ENCODE measurements at regions not wholly inside any gene's neighbourhood (a gene's known extent, or its start where the extent isn't known, plus 50 kb on each side); places are given as distances from the start of the nearest gene placed in this dataset.

- no peaks in the 10 kb centered on the region for H3K27me3 ChIP-seq (ENCODE audit: control insufficient read depth in 2 of 2, insufficient read depth in 2 of 2, low read length in 2 of 2)
- H3K4me3 ChIP-seq = no peak overlapping the region
- H3K4me1 ChIP-seq (replicated peaks in 1 of 2; ENCODE audit: control insufficient read depth in 2 of 2, insufficient read depth in 2 of 2, low read length in 2 of 2) = no peaks in the 10 kb centered on the region
- WGBS (ENCODE audit: insufficient coverage, low coverage, missing lambda C conversion rate) = 0% methylated on average over 3 of the region's 3 CpGs
- no peaks in the 10 kb centered on the region for H3K36me3 ChIP-seq (ENCODE audit: control insufficient read depth, insufficient read depth, low read length)
- H3K9me1 ChIP-seq (ENCODE audit: control insufficient read depth, insufficient read depth, low read length) = no peaks in the 10 kb centered on the region
- no peaks in the 10 kb centered on the region for H3K9me3 ChIP-seq (replicated peaks; ENCODE audit: control insufficient read depth, insufficient read depth, low read depth, low read length)
- no peaks in the 10 kb centered on the region for H3K79me2 ChIP-seq (ENCODE audit: control insufficient read depth, insufficient read depth, low read length)
- in situ Hi-C loops (cut with MboI) = no loop called here
- ChIA-PET CTCF (ENCODE audit: low intra/inter-chr PET ratio) (no interaction called here), POLR2A (no interaction called here)
- H2AFZ ChIP-seq (ENCODE audit: low read depth, low read length) = no peak overlapping the region
- H4K20me1 ChIP-seq (replicated peaks; ENCODE audit: control insufficient read depth, insufficient read depth, low read length) = no peaks in the 10 kb centered on the region
- H3K27ac ChIP-seq (ENCODE audit: extremely low read depth, low read depth, low read length) = no peak overlapping the region
- intact Hi-C loops (cut with micrococcal nuclease) = no loop called here
- no peak for DNase-seq (ENCODE audit: extremely low read depth in 1 of 4, low spot score in 3 of 4)
- TF ChIP-seq GATAD2A (IDR thresholded peaks at IDR 0.05) = no peak
- TF ChIP-seq HLTF (IDR thresholded peaks at IDR 0.05) = no peak
- no peak for TF ChIP-seq MCM3 (IDR thresholded peaks at IDR 0.05)
- TF ChIP-seq, protein P1, sequence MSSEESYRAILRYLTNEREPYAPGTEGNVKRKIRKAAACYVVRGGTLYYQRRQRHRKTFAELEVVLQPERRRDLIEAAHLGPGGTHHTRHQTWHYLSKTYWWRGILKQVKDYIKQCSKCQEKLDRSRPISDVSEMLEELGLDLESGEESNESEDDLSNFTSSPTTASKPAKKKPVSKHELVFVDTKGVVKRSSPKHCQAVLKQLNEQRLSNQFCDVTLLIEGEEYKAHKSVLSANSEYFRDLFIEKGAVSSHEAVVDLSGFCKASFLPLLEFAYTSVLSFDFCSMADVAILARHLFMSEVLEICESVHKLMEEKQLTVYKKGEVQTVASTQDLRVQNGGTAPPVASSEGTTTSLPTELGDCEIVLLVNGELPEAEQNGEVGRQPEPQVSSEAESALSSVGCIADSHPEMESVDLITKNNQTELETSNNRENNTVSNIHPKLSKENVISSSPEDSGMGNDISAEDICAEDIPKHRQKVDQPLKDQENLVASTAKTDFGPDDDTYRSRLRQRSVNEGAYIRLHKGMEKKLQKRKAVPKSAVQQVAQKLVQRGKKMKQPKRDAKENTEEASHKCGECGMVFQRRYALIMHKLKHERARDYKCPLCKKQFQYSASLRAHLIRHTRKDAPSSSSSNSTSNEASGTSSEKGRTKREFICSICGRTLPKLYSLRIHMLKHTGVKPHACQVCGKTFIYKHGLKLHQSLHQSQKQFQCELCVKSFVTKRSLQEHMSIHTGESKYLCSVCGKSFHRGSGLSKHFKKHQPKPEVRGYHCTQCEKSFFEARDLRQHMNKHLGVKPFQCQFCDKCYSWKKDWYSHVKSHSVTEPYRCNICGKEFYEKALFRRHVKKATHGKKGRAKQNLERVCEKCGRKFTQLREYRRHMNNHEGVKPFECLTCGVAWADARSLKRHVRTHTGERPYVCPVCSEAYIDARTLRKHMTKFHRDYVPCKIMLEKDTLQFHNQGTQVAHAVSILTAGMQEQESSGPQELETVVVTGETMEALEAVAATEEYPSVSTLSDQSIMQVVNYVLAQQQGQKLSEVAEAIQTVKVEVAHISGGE (CRISPR knock-in tag; IDR thresholded peaks at IDR 0.05) = no peak
- no TSS peak for BruUV-seq (replicated peaks)
- no peak for ATAC-seq
- H3K4me2 ChIP-seq (ENCODE audit: insufficient read depth, low read length) = no peak overlapping the region
- FAIRE-seq = no peak
- H3K9ac ChIP-seq (ENCODE audit: insufficient read depth in 1 of 2, low read depth in 2 of 2, low read length in 2 of 2) = no peak overlapping the region
Measured at GRCh38 chr3:26559227-26559626, 63.3 kb upstream of the LRRC3B start.

Measured in K562 (cell line).